ENCODE measurements at regions not wholly inside any gene's neighbourhood (a gene's known extent, or its start where the extent isn't known, plus 50 kb on each side); places are given as distances from the start of the nearest gene placed in this dataset.
A peak's percentile ranks its signal among the peaks of the same experiment; 100 is the strongest.

DNA sequence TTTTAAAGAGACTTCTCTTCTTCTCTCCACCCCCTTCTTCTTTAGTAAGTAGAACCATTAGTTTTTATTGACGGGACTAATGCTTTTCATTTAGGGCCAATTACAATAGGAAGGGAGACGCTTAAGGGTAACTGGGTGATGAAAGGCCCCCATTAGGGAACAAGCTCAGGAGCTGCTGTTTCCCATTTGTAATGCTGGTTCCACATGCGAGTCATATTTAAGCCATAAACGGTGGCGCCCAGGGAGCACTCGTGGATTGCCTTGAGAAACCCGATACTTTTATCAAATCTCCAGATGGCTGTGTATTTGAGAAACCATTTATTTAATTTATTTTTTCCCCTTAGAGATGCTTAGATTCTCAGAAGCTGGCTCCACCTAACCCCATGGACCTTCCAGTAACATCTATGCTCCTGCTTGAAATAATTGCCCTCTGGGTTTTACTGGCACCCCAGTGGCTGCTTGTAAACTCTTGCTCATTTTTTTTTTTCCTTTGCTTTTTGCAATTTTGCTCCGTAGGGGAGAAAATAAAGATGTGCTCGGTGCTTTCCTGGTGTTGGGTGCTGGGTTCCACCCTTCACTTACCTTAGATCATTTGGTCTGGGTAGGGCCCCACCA is 124.2 kb upstream of the MSX1 start:
- no peak for DNase-seq

DNA sequence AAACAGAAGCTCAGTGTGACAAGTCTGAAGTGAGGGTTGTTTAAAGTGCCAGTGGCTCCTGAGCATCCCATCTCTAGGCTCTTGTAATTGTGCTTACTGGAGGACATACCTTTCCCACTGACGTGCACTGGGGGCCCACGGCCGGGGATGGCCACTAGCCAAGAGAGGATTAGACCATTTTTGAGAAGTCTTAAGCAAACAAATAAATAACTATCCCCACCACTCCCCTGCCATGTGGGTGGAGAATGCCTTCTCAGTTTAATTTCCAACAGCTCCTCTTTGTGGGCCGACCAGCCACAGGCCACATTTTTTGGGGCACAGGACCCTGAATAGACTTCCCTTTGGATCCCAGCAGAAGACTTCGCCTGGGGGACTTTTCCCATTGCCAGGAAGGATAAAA is 125.0 kb upstream of the MSX1 start:
- no peak for DNase-seq

- DNase-seq = no peak
Observed at GRCh38 chr4:4733663-4734062, 125.8 kb upstream of the MSX1 start.

GRCh38 chr4:4730249-4730648 is 129.2 kb upstream of the MSX1 start:
- DNase-seq = no peak

- DNase-seq = no peak
Observed at GRCh38 chr4:4729206-4729605, 130.3 kb upstream of the MSX1 start.

DNA sequence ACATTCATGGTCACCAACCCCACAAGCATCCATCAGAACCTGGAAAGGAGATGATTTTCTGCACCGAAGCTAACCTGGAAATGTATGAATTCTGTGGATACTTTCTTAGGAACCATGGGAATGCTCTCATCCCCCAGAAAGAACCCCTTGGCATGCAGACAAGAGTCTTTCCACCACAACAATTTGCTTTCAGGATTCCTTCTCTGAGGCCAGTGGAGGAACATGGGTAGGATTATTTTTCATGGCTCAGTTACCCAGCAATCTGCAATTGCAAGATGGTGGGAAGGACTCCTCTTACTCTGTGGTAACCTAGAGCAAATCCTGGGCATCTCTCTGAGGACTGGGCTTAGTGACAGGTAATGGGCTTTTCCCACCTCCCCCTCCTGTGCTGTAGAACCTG is 131.9 kb upstream of the MSX1 start:
- no peak for DNase-seq

DNA sequence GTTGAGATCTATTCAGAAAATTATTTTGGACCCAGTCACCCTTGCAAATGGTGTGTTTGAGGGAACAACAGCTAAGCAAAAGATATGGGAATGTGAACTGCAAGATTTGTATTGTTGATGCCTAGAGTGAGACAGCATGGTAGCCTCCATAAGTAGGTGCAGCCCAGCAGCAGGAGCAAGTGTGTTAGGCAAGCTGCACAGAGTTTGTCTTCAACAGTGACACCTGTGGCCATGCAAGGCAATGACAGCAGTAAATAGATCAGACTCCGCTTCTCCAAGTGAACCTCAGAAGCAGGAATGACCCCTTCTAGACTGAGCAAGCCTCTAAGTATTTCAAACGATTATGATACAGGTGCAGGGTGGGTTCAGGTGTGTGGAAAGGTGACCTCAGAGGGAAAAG is 133.4 kb upstream of the MSX1 start:
- DNase-seq = no peak

DNA sequence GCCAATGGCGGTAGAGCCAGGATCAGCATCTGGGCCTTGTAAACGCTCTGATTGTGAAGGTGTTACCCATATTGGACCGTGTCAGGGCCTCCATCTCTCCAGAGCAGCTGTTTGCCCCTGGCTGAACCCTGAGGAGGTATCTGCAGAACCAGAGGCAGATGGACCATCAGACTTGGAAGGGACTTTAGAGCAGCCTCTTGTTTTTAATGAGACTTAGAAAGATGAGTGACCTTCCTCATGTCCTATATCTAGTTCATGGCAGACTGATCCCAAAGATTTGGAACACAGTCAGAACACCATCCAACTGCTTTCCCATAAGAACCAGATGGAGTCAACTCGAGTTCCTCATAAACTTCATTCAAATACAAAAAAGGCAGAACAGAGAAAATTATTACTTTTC is 135.1 kb upstream of the MSX1 start:
- no peak for DNase-seq

DNA sequence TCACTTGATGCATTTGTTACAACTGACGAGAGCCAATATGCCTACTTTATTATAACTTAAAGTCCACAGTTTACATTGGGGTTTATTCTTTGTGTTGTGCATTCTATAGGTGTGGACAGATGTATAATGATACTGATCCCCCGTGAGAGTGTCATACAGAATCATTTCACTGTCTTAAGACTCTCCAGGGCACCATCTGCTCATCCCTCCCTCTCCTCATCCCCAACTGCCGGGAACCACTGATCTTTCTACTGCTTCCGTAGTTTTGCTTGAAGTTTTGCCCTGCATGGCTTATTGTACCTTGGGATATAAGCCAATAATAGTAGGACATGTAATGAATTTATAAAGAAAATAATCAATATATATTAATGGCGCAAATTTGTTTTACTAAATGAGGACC is 137.8 kb upstream of the MSX1 start:
- no peak for DNase-seq

DNA sequence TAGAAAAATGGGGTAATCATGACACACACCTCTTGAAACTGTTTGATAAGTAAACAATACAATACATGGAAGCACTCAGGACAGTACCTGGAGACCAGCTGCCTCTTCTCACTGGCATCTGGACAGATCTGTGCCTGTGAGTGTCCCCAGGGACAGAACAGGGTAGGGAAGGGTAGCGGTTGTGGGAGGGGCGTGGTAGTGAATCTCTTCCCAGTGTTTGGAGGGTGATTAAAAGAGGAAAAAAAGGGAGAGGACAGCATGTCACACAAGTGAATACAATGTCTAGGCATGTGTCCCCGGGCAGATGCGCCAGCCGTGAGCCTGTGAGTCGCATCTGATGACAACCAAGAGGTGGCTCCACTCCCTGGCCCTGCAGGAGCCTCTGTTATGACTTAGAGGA is 138.8 kb upstream of the MSX1 start:
- no peak for DNase-seq

DNA sequence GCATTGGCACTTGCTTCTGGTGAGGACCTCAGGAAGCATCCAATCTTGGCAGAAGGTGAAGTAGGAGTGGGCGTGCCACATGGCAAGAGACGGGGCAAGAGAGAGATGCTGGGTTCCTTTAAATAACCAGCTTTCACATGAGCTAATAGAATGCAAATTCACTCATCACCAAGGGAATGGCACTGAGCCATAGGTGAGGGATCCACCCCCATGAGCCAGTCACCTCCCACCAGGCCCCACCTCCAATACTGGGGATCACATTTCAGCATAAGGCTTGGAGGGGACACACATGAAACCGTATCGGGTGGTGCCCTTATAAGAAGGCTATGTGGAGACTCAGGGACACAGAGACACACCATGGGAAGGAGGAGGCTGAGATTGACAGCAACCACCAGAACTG is 140.0 kb upstream of the MSX1 start:
- no peak for DNase-seq

DNA sequence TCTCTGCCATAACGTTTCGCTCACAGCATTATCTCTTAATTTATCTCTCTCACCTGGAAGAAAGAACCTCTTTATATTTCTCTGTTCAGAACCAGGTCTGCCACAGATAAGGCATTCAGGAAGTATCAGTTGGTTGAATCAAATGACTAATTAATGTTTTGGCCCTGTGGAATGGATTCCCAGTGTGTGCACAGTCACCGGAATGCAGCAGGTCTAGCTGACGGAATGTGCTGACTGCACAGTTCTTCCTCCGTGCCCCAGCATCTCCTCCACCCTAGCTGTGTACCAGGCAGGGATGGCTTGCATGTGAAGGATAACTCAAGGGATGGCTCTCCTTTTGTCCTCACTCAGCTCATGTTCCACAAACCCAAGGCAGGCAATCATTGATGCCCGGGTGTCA is 141.8 kb upstream of the MSX1 start:
- DNase-seq = no peak

GRCh38 chr4:4714331-4714730 is 145.1 kb upstream of the MSX1 start:
- no peak for DNase-seq

DNA sequence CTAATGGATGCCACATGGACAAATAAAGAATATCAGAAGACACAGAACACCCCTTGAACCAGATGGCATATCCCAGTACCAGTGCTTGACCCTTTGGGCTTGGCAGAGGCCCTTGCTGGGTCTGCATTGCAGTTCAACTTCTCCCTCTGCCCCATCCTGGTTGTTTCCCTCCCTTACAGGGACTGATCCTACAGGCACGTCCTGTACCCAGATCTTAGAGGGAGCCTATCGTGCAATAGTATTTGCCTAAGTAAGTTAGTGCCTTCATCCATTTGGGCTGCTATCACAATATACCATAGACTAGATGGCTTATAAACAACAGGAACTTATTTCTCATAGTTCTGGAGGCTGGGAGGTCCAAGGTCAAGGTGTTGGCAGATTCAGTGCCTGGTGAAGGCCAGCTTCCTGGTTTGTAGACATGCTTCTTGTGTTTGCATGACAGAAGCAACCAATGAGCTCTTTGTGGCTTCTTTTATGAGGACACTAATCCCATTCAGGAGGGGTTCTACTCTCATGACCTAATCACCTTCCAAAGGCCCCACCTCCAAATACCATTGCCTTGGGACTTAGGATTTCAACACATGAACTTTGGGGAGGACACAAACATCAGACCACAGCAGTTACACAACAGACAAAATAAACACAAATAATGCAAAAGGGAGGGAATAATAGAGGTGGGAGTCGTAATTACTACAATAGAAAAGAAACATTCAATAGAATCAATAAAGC is 146.5 kb upstream of the MSX1 start:
- DNase-seq = no peak

GRCh38 chr4:4711902-4712301 is 147.6 kb upstream of the MSX1 start:
- no peak for DNase-seq

DNA sequence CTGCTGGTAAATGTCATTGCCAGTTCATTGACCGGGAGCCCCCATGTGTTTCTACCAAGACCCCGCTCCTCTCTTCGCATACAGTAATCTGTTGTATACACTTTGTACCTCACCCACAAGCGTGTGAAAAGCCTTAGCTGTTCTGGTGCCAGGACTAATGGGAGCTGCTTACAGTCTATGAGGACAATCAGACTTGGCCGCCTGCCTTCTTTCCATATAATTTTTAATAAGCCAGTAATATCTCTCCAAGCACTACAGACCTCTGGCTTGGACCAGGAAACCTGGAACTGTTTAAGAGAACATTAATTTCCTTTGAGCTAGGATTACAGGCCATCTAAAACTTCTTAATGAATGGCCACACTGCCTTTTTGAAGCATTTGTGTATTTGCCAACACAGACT is 149.7 kb upstream of the MSX1 start:
- no peak for DNase-seq

- DNase-seq = no peak
Observed at GRCh38 chr4:4704267-4704666, 155.2 kb upstream of the MSX1 start.

DNA sequence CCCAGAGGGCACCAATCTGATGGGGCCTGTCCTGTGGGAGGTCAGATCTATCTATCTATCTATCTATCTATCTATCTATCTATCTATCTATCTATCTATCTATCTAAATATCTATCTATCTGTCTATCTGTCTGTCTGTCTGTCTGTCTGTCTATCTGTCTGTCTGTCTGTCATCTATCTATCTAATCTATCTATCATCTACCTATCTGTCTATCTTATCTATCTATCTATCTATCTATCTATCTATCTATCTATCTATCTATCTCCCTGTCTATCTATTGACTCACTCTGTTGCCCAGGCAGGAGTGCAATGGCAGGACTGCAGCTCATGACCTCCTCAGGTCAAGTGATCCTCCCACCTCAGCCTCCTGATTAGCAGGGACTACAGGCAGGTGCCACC is 155.7 kb upstream of the STX18 start:
- no peak for DNase-seq

DNA sequence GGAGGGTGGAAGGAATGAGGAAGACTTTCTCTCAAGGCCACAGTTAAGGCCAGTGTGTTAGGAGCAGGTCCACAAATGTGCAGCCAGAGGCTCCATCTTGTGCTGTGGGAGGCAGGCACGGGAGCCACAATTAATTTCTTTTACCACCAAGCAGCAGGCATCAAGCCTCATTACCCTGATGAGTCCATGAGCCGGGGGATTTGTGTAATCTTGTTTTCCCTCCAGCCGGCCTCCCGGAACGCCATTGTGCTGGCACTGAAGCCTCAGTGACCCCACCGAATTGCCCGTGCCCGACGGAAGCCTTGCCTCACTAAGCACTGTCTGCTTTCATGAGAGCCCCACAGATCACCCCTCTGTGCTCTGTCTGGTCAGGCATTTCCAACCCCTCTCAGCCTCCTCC is 154.7 kb upstream of the STX18 start:
- DNase-seq = no peak

- no peak for DNase-seq
Observed at GRCh38 chr4:4695497-4695896, 153.6 kb upstream of the STX18 start.

GRCh38 chr4:4694827-4695226 is 153.0 kb upstream of the STX18 start:
- DNase-seq = no peak

GRCh38 chr4:4694296-4694772 is 152.5 kb upstream of the STX18 start:
- DNase-seq = no peak

DNA sequence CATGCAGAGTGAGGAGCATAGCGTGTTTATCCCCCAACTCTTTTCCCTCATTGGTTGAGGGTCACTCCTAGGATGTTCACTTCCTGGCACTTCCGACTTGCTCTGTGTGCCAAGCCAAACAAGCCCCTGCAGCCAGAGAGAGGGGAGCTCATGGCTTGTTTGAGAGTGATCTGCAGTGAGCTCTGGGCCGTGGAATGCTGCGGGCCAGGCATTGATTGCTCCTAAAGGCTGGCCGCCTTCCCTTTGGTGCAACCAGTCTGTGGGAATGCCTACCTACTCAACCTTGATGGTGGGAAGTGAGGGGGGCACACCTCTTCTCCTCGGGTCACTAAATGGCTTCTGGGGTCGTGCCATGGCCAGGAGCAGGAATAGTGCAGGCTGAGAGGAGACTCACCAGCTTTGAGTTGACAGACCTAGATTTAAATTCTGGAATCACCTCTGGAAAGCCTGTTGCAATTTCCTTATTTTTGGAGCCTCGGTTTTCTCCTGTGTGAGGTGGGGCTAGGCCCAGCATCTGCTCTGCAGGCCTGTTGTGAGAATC is 152.0 kb upstream of the STX18 start:
- DNase-seq = no peak

DNA sequence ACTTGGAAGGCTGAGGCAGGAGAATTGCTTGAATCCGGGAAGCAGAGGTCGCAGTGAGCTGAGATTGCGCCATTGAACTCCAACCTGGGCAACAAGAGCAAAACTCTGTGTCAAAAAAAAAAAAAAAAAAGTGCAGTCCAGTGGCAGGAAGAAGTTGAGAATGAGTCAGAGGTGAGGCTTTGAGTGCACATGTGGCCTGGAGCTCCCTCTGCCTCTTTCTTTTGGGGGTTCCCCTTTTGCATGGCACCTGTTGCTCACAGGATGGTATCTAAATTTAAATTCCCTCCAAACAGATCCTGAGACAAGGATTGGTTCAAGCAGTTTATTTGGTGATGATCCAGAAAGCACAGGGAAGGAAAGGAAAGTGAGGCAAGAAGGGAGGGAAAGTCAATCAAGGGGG is 151.4 kb upstream of the STX18 start:
- peak; percentile 62 for DNase-seq

DNA sequence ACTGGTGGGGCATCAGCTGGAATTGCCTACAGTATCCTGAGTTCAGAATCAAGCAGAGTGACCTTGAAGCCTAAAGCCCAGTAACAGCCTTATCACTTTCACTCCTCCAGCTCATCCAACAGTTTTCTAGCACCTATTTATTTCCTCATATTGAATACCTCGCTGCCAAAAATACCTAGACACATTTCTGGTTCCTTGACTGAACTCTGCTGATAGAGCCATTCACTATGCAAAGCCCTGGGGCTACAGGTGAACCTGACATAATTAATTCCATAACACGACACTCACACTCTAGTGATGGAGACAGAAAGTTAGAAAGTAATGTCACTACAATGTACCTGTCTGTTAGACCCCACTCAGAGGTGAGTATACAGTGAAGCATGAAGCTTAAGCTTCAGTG is 149.0 kb upstream of the STX18 start:
- no peak for DNase-seq
